ENCODE measurements at regions not wholly inside any gene's neighbourhood (a gene's known extent, or its start where the extent isn't known, plus 50 kb on each side); places are given as distances from the start of the nearest gene placed in this dataset.
"Not testable (repeated sequence)": the region's sequence is repeated elsewhere in the genome, so short reads cannot be mapped to it uniquely, and the experiment has no call there.

- TF ChIP-seq POLR2A (IDR thresholded peaks at IDR 0.05; ENCODE audit: low read depth, low read length), result no peak
- DNase-seq (ENCODE audit: insufficient read length, low spot score) (no peak), FAIRE-seq (no peak)
Measured at GRCh38 chr1:118487091-118487490, 302.1 kb upstream of the SPAG17 start.

GRCh38 chr1:118486199-118486598 is 301.2 kb upstream of the SPAG17 start:
- TF ChIP-seq POLR2A (IDR thresholded peaks at IDR 0.05; ENCODE audit: low read depth, low read length), result no peak
- FAIRE-seq, result no peak
- no peak for DNase-seq (ENCODE audit: insufficient read length, low spot score)

GRCh38 chr1:118485757-118486156 is 300.7 kb upstream of the SPAG17 start:
- no peak for DNase-seq (ENCODE audit: insufficient read length, low spot score)
- TF ChIP-seq POLR2A (IDR thresholded peaks at IDR 0.05; ENCODE audit: low read depth, low read length), result no peak
- FAIRE-seq, result no peak

GRCh38 chr1:118484893-118485292 is 299.9 kb upstream of the SPAG17 start:
- DNase-seq (ENCODE audit: insufficient read length, low spot score), result no peak
- TF ChIP-seq POLR2A (IDR thresholded peaks at IDR 0.05; ENCODE audit: low read depth, low read length), result no peak

GRCh38 chr1:118483245-118484006 is 298.4 kb upstream of the SPAG17 start:
- FAIRE-seq (no peak), DNase-seq (ENCODE audit: insufficient read length, low spot score) (no peak)
- no peak for TF ChIP-seq POLR2A (IDR thresholded peaks at IDR 0.05; ENCODE audit: low read depth, low read length)

More at GRCh38 chr1:118484893-118485292, 299.9 kb upstream of the SPAG17 start:
- FAIRE-seq, result no peak

- DNase-seq (ENCODE audit: insufficient read length, low spot score) (no peak), FAIRE-seq (no peak)
- no peak for TF ChIP-seq POLR2A (IDR thresholded peaks at IDR 0.05; ENCODE audit: low read depth, low read length)
Measured at GRCh38 chr1:118481126-118481525, 296.1 kb upstream of the SPAG17 start.

GRCh38 chr1:118479351-118479750 is 294.3 kb upstream of the SPAG17 start:
- no peak for TF ChIP-seq POLR2A (IDR thresholded peaks at IDR 0.05; ENCODE audit: low read depth, low read length)
- no peak for DNase-seq (ENCODE audit: insufficient read length, low spot score)
- FAIRE-seq, result no peak

GRCh38 chr1:118473825-118474224 is 288.8 kb upstream of the SPAG17 start:
- FAIRE-seq, result no peak
- no peak for TF ChIP-seq POLR2A (IDR thresholded peaks at IDR 0.05; ENCODE audit: low read depth, low read length)
- no peak for DNase-seq (ENCODE audit: insufficient read length, low spot score)

- not testable (repeated sequence) for FAIRE-seq; DNase-seq (ENCODE audit: insufficient read length, low spot score)
Measured at GRCh38 chr1:118464460-118464859, 279.4 kb upstream of the SPAG17 start.

GRCh38 chr1:118461154-118461553 is 276.1 kb upstream of the SPAG17 start:
- no peak for TF ChIP-seq POLR2A (IDR thresholded peaks at IDR 0.05; ENCODE audit: low read depth, low read length)
- FAIRE-seq, result no peak
- DNase-seq (ENCODE audit: insufficient read length, low spot score), result no peak

GRCh38 chr1:118459871-118460270 is 274.8 kb upstream of the SPAG17 start:
- FAIRE-seq (no peak), DNase-seq (ENCODE audit: insufficient read length, low spot score) (no peak)
- no peak for TF ChIP-seq POLR2A (IDR thresholded peaks at IDR 0.05; ENCODE audit: low read depth, low read length)

GRCh38 chr1:118453856-118454255 is 268.8 kb upstream of the SPAG17 start:
- not testable (repeated sequence) for FAIRE-seq; DNase-seq (ENCODE audit: insufficient read length, low spot score)

GRCh38 chr1:118445156-118445555 is 260.1 kb upstream of the SPAG17 start:
- no peak for FAIRE-seq
- no peak for TF ChIP-seq POLR2A (IDR thresholded peaks at IDR 0.05; ENCODE audit: low read depth, low read length)
- DNase-seq (ENCODE audit: insufficient read length, low spot score), result no peak

GRCh38 chr1:118442214-118442613 is 257.2 kb upstream of the SPAG17 start:
- no peak for TF ChIP-seq POLR2A (IDR thresholded peaks at IDR 0.05; ENCODE audit: low read depth, low read length)
- DNase-seq (ENCODE audit: insufficient read length, low spot score) (no peak), FAIRE-seq (no peak)

- no peak for DNase-seq (ENCODE audit: insufficient read length, low spot score)
- FAIRE-seq, result no peak
- no peak for TF ChIP-seq POLR2A (IDR thresholded peaks at IDR 0.05; ENCODE audit: low read depth, low read length)
Measured at GRCh38 chr1:118437664-118438063, 252.6 kb upstream of the SPAG17 start.

- no peak for FAIRE-seq
- TF ChIP-seq POLR2A (IDR thresholded peaks at IDR 0.05; ENCODE audit: low read depth, low read length), result no peak
- DNase-seq (ENCODE audit: insufficient read length, low spot score), result no peak
Measured at GRCh38 chr1:118429856-118430255, 244.8 kb upstream of the SPAG17 start.
